PC-9 (cell line): ENCODE measurements at regions not wholly inside any gene's neighbourhood (a gene's known extent, or its start where the extent isn't known, plus 50 kb on each side); places are given as distances from the start of the nearest gene placed in this dataset.

Source experiments
- EZH2 ChIP-seq: fragments of 200-600 bp; sonication (generic); IDR thresholded peaks from 2 replicates; pipeline ENCODE4 v1.8.0; 2017; ENCODE audit warnings: antibody characterized with exemption, low read depth
- TF ChIP-seq, protein P1 (sequence below): fragments of 200-600 bp; sonication (generic); conservative IDR thresholded peaks from 2 replicates; pipeline ENCODE4 v1.6.1; 2017; ENCODE audit warnings: mixed run types, antibody characterized with exemption, mild to moderate bottlenecking, moderate library complexity

DNA sequence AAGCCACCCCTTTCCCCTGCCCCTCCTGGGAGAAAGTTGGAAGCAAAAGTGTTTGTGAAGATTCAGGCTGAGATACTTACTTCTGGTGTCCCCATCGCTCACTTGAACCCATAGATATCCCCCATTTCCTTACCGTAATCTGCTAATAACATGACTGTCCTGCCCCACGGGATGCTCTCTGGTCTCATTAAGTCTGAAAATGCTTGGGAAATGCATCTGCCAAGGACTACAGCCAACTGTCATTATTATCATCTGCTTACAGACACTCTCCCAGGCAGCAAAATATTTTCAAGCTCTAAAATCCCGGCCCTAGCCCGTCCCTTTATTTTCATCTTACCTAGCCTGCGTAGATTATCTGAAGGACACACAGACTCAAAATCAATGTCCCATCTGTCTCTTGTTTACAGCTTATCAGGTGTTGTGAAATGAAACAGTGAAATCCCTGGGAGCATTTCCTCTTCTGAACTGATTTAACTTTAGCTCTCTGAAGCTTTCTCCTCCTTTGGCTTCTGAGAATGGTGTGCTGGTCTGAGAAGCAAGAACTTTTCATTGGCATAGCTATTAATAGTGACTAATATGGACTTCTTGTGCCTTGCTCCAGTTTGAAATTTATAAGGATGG, 126.9 kb upstream of the OSMR start:
- TF ChIP-seq, protein P1, sequence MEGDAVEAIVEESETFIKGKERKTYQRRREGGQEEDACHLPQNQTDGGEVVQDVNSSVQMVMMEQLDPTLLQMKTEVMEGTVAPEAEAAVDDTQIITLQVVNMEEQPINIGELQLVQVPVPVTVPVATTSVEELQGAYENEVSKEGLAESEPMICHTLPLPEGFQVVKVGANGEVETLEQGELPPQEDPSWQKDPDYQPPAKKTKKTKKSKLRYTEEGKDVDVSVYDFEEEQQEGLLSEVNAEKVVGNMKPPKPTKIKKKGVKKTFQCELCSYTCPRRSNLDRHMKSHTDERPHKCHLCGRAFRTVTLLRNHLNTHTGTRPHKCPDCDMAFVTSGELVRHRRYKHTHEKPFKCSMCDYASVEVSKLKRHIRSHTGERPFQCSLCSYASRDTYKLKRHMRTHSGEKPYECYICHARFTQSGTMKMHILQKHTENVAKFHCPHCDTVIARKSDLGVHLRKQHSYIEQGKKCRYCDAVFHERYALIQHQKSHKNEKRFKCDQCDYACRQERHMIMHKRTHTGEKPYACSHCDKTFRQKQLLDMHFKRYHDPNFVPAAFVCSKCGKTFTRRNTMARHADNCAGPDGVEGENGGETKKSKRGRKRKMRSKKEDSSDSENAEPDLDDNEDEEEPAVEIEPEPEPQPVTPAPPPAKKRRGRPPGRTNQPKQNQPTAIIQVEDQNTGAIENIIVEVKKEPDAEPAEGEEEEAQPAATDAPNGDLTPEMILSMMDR: no peak
- no peak for TF ChIP-seq EZH2
